Caki2 (cell line): ENCODE measurements at regions not wholly inside any gene's neighbourhood (a gene's known extent, or its start where the extent isn't known, plus 50 kb on each side); places are given as distances from the start of the nearest gene placed in this dataset.

Experiments
- DNase-seq: peaks from one replicate; pipeline ENCODE4 v3.0.0-alpha.2; 2015; ENCODE audit warnings: low read depth
- in situ Hi-C: cut with HindIII; loops from 2 replicates; pipeline ENCODE4 v1.10.0; 2016; ENCODE audit warnings: low sequenced_read_pairs, low pct_unique_long_range_greater_than_20kb, mixed read lengths

DNA sequence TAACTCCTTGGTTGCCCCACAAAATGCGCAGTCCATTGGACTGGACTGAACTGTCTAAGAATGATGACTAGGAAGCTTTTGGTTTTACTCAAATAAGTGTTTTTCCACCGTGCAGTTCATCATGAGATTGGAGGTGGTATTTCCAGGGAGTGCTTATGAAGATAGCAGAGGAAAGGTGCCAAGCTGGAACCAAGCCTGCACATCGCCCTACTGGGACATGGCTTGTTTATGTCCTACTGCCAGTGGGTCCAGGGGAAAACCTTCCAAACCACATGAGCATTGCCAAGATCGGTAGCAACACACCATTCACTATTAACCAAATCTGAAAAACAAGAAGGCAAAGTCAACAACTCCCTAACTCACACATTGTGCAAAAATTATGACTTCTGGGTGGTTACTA is 54.7 kb upstream of the DSCAM start:
- in situ Hi-C loops, result no loop called here
- no peak for DNase-seq

DNA sequence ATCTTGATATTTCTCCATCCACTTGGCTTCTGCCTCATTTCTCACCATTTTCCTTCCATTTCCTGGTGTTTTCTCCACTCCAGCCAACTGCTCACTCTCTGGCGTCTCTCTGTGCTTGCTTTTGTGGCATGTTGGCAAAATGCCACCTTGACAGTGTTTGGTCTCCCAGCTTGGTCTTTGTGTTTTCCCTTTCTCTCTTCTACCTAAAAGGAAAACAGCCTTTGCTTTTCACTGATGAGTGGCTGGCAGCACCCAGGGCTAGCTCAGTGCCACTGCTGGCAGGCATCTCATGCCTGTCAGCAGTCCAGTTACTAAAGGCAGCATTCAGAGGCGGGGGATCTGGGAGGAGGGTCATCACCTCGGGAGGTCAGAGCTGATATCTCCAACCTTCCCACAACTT is 55.3 kb upstream of the DSCAM start:
- in situ Hi-C loops, result no loop called here
- no peak for DNase-seq

DNA sequence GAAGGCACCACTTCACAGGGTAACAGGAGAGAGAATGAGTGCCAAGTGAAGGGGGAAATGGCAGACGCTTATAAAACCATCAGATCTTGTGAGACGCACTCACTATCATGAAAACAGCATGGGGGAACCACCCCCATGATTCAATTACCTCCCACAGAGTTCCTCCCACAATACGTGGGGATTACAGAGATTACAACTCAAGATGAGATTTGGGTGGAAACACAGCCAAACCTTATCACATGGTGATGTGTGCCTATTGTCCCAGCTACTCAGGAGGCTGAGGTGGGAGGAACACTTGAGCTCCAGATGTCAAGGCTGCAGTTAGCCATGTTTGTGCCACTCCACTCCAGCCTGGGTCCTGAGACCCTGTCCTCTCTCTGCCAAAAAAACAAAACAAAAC is 56.0 kb upstream of the DSCAM start:
- in situ Hi-C loops, result no loop called here
- DNase-seq, result no peak

DNA sequence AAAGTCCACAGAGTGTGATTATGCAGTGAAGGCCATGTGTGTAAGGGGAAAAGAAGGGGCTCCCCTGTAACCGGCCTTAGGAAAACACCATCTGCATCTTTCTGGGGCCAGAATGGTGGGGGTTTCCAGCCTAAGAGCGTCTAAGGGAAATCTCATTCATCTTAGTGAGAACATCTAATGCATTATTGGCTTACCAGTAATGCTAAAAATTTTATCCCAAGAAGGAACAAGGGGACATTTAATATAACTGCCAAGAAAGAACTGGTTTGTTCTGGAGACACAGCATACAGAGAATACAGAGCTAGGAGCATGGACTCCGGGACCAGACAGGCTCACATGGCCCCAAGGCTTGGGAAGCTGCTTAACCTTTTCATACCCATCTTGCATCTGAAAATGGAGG is 58.3 kb upstream of the DSCAM start:
- in situ Hi-C loops, result no loop called here

DNA sequence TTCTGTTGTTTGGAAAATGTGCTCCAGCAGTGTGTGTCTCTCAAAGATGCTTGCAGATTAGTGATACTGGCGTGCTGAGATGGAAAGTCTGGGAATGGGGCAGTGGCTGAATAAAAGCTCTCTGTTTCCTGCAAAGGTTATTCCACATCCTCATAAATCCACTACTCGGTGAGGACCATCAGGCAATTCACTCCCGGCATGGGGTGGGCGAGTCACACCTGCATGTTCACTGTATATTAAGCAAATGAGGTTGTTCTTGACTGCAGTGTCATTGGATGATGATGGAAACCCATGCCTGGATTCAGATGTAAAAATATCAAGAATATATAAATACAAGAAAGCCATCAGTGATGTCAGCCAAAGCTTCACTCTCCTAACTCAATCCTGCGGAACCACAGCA is 65.4 kb upstream of the DSCAM start:
- in situ Hi-C loops, result no loop called here
- DNase-seq, result no peak

More for the DNA sequence above, 58.3 kb upstream of the DSCAM start:
- DNase-seq, result no peak

DNA sequence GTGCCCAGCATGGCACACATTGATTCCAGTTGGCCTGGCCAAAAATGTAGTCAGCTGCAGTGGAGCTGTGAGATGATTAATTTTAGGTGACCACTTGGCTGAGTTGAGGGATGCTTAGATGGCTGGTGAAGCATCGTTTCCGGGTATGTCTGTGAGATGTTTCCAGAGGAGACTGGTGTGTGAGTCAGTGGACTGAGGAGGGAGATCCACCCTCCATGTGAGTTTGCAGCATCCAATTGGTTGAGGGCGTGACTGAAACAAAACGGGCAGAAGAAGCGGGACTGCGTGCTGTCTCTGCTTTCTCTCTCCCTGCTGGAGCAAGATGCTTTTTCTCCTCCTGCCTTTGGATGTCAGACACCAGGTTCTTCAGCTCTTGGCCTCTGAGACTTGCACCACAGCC is 68.2 kb upstream of the DSCAM start:
- in situ Hi-C loops, result no loop called here
- no peak for DNase-seq

DNA sequence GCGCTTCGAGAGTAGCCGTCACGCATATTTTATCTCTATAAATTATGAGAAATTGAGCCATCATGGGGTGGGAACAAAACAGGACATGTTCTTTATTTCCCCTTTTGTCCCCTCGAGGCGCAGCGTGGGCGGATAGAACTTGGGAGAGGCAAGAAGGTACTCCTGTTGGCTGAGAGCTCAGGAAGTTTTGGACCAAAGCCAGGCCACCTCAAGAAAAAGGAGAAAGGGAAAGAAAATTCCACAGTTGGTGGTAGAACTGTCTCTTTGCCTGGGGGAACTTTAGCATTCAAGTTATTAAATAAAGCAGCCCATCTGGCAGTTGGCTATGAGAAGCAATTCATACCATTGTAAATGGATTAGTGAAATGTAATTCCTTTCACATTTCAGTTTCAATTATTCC is 76.4 kb upstream of the DSCAM start:
- DNase-seq, result no peak
- in situ Hi-C loops, result no loop called here

DNA sequence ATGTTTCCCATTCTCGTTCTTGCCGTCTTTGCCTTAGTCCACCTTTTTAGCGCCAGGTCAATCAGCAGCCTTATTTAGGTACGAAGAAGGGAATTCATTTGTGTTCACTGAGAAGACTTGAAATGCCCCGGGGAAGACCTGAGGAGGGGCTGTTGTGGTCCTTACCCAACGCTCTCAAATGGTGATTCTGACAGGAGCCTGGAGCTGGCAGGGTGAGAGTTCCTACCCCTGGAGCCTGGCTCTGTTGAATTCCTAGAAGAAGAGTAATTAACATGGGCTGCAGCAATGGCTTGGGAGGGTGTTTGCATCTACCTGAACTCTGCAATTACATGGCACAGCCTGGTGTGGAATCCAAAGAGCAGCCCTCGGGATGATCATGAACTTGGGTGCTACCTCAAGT is 76.9 kb upstream of the DSCAM start:
- no peak for DNase-seq
- in situ Hi-C loops, result no loop called here

DNA sequence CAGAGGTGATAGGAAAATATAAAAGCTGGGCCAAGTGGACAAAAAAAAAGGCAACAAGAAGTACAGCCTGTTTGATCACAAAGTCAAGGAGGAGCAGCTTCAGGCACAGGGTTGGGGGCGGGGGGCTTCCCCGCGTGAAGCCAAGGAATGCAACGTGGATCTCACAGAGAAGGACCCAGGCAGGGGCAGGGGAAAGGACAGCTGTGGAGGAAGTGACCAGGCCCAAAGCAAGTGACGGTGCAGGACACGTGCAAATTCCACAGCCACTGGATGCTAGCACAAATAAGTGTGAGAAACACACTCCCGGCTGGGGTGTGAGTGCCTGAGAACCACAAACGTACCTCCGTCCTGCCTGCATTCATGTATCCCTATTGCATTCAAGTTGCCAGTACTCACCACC is 77.7 kb upstream of the DSCAM start:
- no peak for DNase-seq
- in situ Hi-C loops, result no loop called here

DNA sequence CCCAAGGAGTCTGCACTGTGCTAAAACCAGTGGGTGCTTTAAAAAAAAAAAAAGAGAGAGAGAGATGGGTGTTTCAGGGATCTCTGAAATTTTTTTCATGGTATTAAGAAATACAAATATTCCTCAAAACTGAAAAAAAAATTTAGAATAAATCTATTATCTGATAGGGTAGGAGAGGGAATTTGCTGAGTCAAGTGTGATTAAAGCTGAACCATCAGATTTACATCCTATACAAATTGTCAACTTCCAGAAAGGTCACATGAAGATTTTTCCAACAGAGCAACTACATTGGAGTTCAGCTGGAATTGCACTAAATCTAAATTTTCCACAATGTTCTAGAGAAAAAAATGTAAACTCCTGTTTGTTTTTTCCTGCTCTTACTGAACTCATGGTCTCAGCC is 79.3 kb upstream of the DSCAM start:
- DNase-seq, result no peak
- in situ Hi-C loops, result no loop called here

DNA sequence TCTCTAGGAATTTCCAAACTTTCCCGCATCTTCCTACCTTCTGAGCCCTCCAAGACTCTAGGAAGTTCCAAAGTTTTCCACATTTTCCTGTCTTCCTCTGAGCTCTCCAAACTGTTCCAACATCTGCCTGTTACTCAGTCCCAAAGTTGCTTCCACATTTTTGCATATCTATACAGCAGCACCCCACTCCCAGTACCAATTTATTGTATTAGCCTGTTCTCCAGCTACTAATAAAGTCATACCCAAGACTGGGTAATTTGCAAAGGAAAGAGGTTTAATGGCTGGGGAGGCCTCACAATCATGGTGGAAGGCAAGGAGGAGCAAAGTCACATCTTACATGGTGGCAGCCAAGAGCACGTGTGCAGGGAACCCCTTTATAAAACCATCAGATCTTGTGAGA is 82.9 kb upstream of the DSCAM start:
- in situ Hi-C loops, result no loop called here
- no peak for DNase-seq

DNA sequence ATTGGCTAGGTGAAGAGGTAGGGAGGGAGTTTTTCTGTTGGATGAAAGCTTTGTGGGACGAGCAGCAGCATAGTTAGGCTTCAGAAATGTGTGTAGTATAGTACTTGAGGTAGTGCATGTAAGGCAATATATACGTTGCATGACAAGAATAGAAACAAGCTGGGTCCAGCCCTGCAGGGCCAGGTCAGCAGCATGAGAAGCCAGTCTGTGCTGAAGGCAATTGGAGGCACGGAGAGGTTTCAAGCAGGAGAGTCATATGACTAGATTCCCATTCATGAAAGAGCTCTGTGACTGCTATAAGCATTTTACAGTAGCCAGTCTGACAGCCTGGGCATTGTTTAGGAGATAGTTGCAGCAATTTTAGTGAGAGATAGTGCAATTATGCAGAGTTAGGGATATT is 84.2 kb upstream of the DSCAM start:
- no peak for DNase-seq
- in situ Hi-C loops, result no loop called here

DNA sequence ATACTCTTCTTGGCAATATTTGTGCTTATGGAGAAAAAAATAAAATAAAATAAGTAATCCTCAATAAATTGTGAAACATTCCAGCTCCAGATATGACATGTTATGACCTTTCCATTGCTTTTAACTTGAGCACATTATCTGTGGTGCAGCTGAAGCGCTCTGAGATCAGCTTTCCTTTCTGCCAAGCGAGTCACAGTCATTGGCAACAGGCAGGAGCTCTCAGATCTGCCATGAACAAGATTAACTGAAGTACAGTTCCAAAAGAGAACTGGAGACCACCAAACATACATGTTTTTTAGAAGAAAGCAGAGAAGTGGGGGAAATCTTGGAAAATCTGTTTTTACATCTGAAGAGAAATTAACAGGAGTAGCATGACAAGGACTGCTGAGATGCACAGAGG is 89.2 kb upstream of the DSCAM start:
- DNase-seq, result no peak
- in situ Hi-C loops, result no loop called here

DNA sequence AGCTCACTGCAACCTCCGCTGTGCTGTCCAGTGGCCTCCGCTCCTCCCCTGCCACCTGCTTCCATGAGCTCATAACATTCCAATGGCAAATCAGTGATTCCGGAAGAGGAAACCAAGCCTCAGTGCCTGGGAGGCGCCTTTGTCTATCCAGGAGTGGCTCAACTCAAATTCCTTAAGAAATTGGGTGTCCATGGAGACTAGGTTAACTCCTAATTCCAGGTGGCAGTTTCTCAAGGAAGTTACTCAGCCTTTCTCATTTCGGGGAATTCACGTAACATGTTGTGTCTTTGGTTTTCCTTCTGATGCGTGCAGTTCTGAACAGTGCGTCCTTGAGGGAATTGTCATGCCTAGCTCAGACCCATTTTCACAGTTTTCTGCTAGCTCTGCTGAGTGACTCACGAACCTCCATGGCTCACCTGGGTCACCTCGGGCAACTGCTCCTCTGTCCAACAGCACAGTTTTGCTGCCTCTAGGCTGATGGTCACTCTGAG is 89.9 kb upstream of the DSCAM start:
- peak; percentile 3 for DNase-seq
- in situ Hi-C loops, result no loop called here

DNA sequence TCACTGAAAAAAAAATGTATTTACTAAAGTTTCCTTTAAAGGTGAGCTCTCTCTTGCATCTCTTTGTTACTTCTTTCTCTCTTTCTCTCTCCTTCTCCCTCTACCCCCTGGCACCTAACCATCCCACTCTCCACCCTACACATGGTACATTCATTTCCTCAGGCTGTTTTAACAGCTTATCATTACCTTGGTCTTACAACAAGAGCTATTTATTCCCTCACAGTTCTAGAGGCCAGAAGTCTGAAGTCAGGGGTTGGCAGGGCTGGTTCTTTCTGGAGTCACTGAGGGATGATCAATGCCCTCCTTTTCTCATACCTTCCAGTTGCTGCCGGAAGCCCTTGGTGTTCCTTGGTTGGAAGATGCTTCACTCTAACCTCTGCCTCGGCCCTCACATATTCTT is 91.1 kb upstream of the DSCAM start:
- in situ Hi-C loops, result no loop called here

DNA sequence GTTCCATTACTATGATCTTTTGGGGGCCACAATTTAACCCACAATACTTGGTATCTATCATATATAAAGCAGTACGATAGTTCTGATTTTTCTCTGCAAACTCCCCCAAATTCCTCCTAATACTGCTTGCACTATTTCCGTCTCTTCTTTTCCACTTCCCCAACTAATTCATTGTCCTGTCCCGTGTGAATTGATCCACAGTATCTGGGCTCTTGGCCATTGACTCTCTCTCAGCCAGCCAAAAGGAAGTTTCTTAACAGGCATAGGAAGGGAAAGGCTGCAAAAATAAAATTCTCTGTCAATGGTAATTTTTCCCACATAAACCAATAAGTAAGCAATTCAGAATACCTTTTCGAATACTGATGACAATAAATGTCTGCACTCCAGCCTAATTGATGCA is 91.7 kb upstream of the DSCAM start:
- no peak for DNase-seq
- in situ Hi-C loops, result no loop called here

More for the DNA sequence above, 91.1 kb upstream of the DSCAM start:
- no peak for DNase-seq

DNA sequence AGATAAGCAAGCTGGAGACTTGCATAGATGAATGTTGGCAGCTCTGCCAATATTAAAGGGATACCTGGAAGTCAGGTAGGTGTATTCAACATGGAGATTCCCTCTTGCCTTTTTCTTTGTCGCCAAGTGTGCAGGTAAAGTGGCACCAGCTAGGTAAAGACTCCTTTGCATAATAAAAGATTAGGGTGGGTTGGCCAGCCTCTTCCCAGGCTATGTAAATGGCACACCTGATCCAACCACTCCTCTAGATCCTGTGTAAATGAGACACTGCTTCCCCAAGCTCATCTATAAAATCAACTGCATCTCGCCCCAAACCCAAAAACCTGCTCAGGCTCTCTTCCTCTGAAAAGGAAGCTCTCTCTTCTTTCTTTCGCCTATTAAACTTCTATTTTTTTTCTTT is 100.8 kb upstream of the DSCAM start:
- in situ Hi-C loops, result no loop called here
- no peak for DNase-seq

DNA sequence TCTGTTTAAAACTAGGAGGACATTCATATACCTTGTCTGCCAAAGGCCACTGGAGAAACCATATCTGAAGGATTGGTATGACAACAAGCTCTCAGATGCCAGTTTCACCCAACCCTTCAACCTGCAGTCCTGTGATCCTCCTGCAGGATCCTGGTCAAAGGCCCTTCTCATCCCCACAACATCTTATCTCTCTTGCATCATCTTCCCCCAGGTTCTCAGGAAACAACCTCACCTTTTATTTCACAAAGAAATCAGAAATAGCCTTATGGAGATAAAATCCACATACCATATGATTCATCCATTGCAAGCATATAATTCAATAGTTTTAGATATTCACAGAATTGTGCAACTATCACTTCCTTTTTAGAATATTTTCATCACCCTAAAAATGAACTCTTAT is 104.0 kb upstream of the DSCAM start:
- in situ Hi-C loops, result no loop called here
- DNase-seq, result no peak

DNA sequence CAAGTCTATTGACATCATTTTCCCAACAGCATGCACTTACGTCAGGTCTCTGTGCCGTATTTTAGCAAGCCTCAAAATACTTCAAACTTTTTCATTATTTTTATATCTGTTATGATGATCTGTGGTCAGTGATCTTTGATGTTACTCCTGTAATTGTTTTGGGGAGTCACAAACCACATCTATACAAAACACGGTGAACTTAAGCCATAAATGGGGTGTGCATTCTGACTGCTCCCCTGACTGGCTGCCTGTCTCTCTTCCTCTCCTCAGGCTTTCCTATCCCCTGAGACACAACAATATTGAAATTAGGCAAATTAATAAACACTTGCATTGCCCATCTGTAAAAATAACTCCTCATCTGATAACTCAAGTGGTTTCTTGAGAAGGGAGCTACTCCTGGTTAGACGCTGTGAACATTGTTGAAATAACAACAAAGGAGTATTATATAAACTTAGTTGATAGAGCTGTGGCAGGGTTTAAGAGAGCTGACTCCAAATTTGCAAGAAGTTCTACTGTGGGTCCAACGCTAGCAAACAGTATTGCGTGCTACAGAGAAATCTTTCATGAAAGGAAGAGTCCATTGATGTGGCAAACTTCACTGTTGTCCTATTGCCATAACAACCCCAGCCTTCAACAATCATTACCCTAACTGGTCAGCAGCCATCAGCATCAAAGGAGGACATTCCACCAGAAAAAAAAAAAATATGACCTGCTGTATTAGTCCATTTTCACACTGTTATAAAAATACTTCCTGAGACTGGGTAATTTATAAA is 105.8 kb upstream of the DSCAM start:
- in situ Hi-C loops, result no loop called here
- DNase-seq, result no peak

DNA sequence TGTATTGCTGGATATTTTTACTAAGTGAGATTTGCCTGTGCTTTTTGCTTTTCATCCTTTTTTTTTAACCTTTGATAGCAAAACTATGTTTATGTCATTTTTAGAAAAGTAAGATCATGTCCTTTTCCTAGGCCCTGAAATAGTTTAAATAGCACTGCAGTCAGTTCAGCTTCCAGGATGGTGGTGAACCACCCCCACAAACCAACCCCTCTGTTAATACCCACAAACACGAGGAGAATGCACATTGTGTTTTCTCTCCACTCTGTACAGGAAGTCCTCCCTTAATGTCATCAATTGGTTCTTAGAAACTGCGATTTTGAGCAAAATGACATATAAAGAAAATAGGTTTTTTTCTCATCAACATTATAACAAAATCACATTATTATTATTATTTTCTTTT is 117.7 kb upstream of the DSCAM start:
- in situ Hi-C loops, result no loop called here

More for the DNA sequence above, 117.7 kb upstream of the DSCAM start:
- no peak for DNase-seq
